ENCODE measurements at regions not wholly inside any gene's neighbourhood (a gene's known extent, or its start where the extent isn't known, plus 50 kb on each side); places are given as distances from the start of the nearest gene placed in this dataset.

- no peak for ATAC-seq
- in situ Hi-C loops (cut with MboI) (no loop called here), intact Hi-C loops (cut with micrococcal nuclease) (no loop called here)
- TF ChIP-seq TEAD2 (tag; IDR thresholded peaks at IDR 0.05) (no peak), ZNF518B (CRISPR knock-in tag; IDR thresholded peaks at IDR 0.05) (no peak), POLR2H (tag; IDR thresholded peaks at IDR 0.05; ENCODE audit: low read depth) (no peak), CTCFL (IDR thresholded peaks at IDR 0.05; ENCODE audit: borderline replicate concordance, insufficient read depth, low read depth, low read length, poor library complexity, severe bottlenecking) (no peak), CBX3 (IDR thresholded peaks at IDR 0.05; ENCODE audit: borderline replicate concordance in 1 of 2, low read length in 2 of 2) (no peak)
- Histone ChIP-seq H3K4me1 (replicated peaks in 1 of 2; ENCODE audit: control insufficient read depth in 2 of 2, insufficient read depth in 2 of 2, low read length in 2 of 2) (no peaks in the 10 kb centered on the region), H3K27ac (ENCODE audit: extremely low read depth, low read depth, low read length) (no peak overlapping the region), H3K27me3 (ENCODE audit: control insufficient read depth in 2 of 2, insufficient read depth in 2 of 2, low read length in 2 of 2) (no peaks in the 10 kb centered on the region), H3K36me3 (ENCODE audit: control insufficient read depth, insufficient read depth, low read length) (no peaks in the 10 kb centered on the region), H3K9me1 (ENCODE audit: control insufficient read depth, insufficient read depth, low read length) (no peaks in the 10 kb centered on the region), H3K9me3 (replicated peaks; ENCODE audit: control insufficient read depth, insufficient read depth, low read depth, low read length) (no peaks in the 10 kb centered on the region), H3K79me2 (ENCODE audit: control insufficient read depth, insufficient read depth, low read length) (no peaks in the 10 kb centered on the region), H3K4me2 (ENCODE audit: insufficient read depth, low read length) (no peak overlapping the region), H2AFZ (ENCODE audit: low read depth, low read length) (no peak overlapping the region), H3K4me3 (no peak overlapping the region), H4K20me1 (replicated peaks; ENCODE audit: control insufficient read depth, insufficient read depth, low read length) (no peaks in the 10 kb centered on the region), H3K9ac (ENCODE audit: insufficient read depth in 1 of 2, low read depth in 2 of 2, low read length in 2 of 2) (no peak overlapping the region)
- no peak for DNase-seq (ENCODE audit: extremely low read depth in 1 of 4, low spot score in 3 of 4)
- 0% methylated on average over 4 of the region's 5 CpGs for WGBS (ENCODE audit: insufficient coverage, low coverage, missing lambda C conversion rate)
- CTCF ChIA-PET (ENCODE audit: low intra/inter-chr PET ratio): no interaction called here
- no TSS peak for BruUV-seq (replicated peaks)
- FAIRE-seq: no peak
- POLR2A ChIA-PET: no interaction called here
Observed at GRCh38 chr18:60935041-60935910, 398.0 kb upstream of the CDH20 start.
